Brain microvascular endothelial cell (primary cell): ENCODE measurements at regions not wholly inside any gene's neighbourhood (a gene's known extent, or its start where the extent isn't known, plus 50 kb on each side); places are given as distances from the start of the nearest gene placed in this dataset.

ENCODE experiments used
- DNase-seq: peaks from one replicate; pipeline ENCODE4 v3.0.0-alpha.2; 2020
- H3K27ac ChIP-seq: fragments of 250-450 bp; sonication (Bioruptor Pico); 2 replicates; pipeline ENCODE4 v1.5.1; 2020; ENCODE audit warnings: mild to moderate bottlenecking, moderate library complexity
- H3K27me3 ChIP-seq: fragments of 250-450 bp; sonication (Bioruptor Pico); replicated peaks from 2 replicates; pipeline ENCODE4 v1.5.1; 2020; ENCODE audit warnings: mild to moderate bottlenecking
- H3K36me3 ChIP-seq: fragments of 250-450 bp; sonication (Bioruptor Pico); replicated peaks from 2 replicates; pipeline ENCODE4 v1.5.1; 2020; ENCODE audit warnings: mild to moderate bottlenecking
- H3K4me3 ChIP-seq: 2 replicates; pipeline ENCODE4 v1.5.1; 2011; ENCODE audit warnings: low read depth, mild to moderate bottlenecking, control low read depth, low read length, moderate library complexity
- in situ Hi-C: cut with HindIII; loops from 2 replicates; pipeline ENCODE4 v1.10.0; 2017; ENCODE audit warnings: low sequenced_read_pairs, low pct_ligation_motif_present
- TF ChIP-seq, protein P1 (sequence below): IDR thresholded peaks from 2 replicates; pipeline ENCODE4 v1.5.1; 2011; ENCODE audit warnings: low read depth, mild to moderate bottlenecking, moderate library complexity, low read length, control low read depth, inconsistent platforms; ENCODE audit errors: missing control alignments

DNA sequence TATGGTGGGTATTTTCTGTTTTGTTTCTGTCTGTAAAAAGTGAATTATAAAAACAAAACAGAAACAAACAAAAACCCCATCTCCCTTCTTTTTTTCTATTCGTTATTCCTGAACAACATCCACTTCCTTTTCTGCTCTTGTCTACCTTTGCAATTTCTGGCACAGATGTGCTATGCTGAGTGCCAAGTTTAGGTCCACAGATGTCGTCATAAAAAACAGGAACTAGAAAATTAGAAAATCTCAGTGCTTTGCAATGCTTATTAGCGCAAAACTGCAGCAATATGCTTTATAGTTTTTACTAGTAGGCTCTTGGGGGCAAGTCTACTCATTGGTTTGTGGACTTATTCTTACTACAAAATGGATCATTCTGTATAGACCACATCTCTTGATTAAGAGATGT is 94.2 kb upstream of the PRKCQ start:
- in situ Hi-C loops: no loop called here
- no peaks in the 10 kb centered on the region for H3K27me3 ChIP-seq
- no peak overlapping the region for H3K4me3 ChIP-seq

DNA sequence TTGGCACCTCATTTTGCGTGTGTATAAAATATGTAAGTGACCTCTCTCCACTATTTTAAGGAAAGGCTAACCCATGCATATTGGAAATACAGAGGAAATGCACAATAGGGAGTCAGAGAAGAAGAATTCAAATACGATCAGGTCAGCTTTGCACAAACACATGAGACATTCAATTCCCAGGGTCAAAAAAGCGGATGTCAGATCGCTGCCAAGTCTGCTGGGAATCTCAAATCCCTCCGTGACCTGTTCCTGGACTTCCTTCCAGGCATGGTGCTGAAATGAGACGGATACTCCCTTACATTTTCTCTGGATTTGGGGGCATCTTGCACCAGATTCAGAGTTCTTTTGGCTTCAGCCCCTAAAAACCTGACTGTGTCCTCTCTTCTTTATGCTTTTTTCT is 91.9 kb upstream of the PRKCQ start:
- TF ChIP-seq, protein P1, sequence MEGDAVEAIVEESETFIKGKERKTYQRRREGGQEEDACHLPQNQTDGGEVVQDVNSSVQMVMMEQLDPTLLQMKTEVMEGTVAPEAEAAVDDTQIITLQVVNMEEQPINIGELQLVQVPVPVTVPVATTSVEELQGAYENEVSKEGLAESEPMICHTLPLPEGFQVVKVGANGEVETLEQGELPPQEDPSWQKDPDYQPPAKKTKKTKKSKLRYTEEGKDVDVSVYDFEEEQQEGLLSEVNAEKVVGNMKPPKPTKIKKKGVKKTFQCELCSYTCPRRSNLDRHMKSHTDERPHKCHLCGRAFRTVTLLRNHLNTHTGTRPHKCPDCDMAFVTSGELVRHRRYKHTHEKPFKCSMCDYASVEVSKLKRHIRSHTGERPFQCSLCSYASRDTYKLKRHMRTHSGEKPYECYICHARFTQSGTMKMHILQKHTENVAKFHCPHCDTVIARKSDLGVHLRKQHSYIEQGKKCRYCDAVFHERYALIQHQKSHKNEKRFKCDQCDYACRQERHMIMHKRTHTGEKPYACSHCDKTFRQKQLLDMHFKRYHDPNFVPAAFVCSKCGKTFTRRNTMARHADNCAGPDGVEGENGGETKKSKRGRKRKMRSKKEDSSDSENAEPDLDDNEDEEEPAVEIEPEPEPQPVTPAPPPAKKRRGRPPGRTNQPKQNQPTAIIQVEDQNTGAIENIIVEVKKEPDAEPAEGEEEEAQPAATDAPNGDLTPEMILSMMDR: no peak
- in situ Hi-C loops: no loop called here

More for the DNA sequence above, 94.2 kb upstream of the PRKCQ start:
- H3K36me3 ChIP-seq: no peaks in the 10 kb centered on the region
- H3K27ac ChIP-seq: no peak overlapping the region
- DNase-seq: no peak
- TF ChIP-seq, protein P1: no peak

DNA sequence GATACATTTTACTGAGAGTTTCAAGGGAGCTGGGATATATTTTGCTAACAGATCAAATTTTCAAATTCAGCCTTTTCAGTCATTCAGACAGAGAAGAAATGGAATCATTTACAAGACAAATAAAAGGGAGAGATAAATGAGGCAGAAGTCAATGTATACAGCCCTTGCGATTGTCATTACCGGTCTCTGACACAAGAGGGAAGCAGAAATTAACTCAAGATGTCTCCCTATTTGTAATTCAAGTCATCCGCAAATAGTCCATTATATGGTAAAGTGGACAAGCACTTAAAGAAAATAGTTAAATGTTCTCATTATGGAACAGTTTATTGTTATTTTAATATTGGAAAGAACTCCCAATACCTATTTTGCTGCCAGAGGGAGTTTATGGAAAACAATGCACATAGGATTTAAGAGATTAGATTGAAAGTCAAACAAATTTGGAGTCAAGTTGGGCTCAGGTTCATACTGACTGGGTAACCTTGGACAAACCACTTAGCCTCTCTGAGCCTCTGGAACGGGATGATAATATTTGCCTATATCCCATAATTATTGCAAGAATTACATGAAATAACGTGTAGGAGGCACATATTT is 89.3 kb upstream of the PRKCQ start:
- no peaks in the 10 kb centered on the region for H3K36me3 ChIP-seq
- in situ Hi-C loops: no loop called here
- H3K27me3 ChIP-seq: no peaks in the 10 kb centered on the region
- no peak overlapping the region for H3K4me3 ChIP-seq
- TF ChIP-seq, protein P1: peak; percentile 70
- DNase-seq: peak; percentile 48
- no peak overlapping the region for H3K27ac ChIP-seq

More for the DNA sequence above, 91.9 kb upstream of the PRKCQ start:
- no peaks in the 10 kb centered on the region for H3K36me3 ChIP-seq
- no peaks in the 10 kb centered on the region for H3K27me3 ChIP-seq
- no peak overlapping the region for H3K27ac ChIP-seq
- no peak overlapping the region for H3K4me3 ChIP-seq
- DNase-seq: no peak

DNA sequence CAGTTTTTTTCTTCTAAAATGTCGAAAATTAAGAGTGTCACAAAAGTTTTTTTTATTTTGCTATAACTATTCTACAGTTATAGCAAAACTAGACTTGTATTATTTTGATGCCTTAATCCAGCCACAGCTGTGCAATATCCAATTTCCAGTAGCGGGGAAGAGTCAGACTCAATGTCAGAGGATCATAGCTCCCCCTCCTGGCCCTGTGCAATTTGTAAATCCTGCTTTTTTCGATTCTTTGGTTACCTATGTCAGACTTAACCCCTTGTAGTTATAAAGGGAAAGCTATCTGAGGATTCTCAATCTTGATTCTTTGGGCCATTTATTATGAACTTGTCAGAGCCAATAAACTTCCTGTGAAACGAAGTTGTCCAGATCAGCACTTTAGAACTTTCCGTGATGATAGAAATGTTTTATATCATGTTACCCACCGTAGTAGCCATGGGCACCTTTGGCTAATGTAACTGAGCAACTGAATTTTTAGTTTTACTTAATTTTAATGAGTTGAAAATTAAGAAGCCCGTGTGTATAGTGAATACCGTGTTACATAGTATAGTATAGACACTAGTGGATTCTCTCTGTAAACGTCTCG is 87.7 kb upstream of the PRKCQ start:
- TF ChIP-seq, protein P1: peak; percentile 80
- Histone ChIP-seq H3K4me3 (no peak overlapping the region), H3K27me3 (no peaks in the 10 kb centered on the region), H3K27ac (no peak overlapping the region), H3K36me3 (no peaks in the 10 kb centered on the region)
- in situ Hi-C loops: no loop called here
- peak; percentile 38 for DNase-seq

DNA sequence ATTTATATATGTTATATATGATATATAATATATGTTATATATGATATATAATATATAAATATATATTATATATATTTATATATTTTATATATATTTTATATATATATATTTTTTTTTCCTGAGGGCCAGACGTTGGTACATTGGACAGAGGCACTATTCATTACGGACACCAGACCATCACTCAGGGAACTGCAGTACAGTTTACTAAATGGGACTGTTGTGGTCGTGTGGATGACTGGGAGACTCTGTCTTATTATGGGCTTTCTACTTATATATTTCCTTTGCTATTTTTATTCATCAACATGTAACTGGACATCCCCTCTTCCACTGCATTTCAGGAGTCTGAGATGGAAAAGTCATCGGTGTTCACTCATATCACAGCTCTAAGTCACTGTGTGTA is 87.1 kb upstream of the PRKCQ start:
- no peaks in the 10 kb centered on the region for H3K36me3 ChIP-seq
- TF ChIP-seq, protein P1: no peak
- no peak for DNase-seq
- H3K27me3 ChIP-seq: no peaks in the 10 kb centered on the region
- in situ Hi-C loops: no loop called here
- H3K27ac ChIP-seq: no peak overlapping the region
- no peak overlapping the region for H3K4me3 ChIP-seq

DNA sequence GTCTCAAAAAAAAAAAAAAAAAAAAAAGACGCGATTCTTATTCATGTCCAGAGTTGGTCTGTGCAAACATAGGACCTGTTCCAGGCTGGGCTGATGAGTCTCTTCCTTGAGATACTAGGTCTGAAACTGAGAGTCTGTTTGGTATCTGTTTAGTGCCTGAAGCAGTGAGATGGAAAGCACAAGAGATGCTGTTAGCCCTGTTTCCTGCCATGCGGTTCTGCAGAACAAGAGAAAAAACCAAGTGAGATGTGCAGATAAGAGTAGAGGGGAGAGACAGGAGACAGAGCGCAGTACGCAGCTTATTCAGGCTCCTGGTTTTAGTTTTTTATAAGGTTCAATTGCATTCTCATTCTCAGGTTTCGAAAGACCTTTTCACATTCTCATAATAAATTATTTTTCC is 85.8 kb upstream of the PRKCQ start:
- H3K4me3 ChIP-seq: no peak overlapping the region
- H3K27me3 ChIP-seq: no peaks in the 10 kb centered on the region
- no peak overlapping the region for H3K27ac ChIP-seq
- DNase-seq: no peak
- H3K36me3 ChIP-seq: no peaks in the 10 kb centered on the region
- in situ Hi-C loops: no loop called here
- TF ChIP-seq, protein P1: no peak
